Muscle of arm (tissue), 1 donor: ENCODE measurements at regions not wholly inside any gene's neighbourhood (a gene's known extent, or its start where the extent isn't known, plus 50 kb on each side); places are given as distances from the start of the nearest gene placed in this dataset.
"Not testable (repeated sequence)": the region's sequence is repeated elsewhere in the genome, so short reads cannot be mapped to it uniquely, and the experiment has no call there.

Source experiments
- DNase-seq: peaks from one replicate; pipeline ENCODE4 v3.0.0-alpha.2; 2013

DNA sequence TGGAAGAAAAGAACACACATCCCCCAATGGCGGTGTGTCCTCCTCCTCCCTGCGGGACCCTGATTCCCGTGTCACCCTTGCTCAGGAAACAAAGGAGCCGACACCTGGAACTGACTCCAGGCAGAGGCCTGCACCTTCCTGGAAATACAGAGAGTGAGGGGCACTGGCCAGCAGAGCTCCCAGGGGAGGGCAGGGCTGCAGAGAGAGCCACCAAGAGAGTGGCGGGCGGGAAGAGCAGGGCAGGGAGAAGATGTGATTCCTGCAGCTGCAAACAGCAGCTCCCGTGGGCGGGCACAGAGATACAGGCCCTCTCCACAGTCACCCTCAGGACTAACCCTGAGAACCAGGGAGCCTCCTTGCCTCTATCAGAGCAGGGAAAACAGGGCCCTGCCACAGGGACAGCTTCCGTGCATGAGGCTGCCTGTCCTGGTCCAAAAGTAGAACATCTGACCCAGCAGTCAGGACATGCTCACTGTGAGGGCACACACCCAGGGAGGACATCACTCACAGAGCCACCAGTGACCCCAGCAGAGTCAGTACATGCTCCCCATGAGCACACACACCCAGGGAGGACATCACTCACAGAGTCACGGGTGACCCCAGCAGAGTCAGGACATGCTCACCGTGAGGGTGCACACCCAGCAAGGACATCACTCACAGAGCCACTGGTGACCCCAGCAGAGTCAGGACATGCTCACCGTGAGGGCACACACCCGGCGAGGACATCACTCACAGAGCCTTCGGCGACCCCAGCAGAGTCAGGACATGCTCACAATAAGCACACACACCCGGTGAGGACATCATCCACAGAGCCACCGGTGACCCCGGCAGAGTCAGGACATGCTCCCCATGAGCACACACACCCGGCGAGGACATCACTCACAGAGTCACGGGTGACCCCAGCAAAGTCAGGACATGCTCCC is 193.1 kb downstream of the DLL1 start:
- DNase-seq: no peak

DNA sequence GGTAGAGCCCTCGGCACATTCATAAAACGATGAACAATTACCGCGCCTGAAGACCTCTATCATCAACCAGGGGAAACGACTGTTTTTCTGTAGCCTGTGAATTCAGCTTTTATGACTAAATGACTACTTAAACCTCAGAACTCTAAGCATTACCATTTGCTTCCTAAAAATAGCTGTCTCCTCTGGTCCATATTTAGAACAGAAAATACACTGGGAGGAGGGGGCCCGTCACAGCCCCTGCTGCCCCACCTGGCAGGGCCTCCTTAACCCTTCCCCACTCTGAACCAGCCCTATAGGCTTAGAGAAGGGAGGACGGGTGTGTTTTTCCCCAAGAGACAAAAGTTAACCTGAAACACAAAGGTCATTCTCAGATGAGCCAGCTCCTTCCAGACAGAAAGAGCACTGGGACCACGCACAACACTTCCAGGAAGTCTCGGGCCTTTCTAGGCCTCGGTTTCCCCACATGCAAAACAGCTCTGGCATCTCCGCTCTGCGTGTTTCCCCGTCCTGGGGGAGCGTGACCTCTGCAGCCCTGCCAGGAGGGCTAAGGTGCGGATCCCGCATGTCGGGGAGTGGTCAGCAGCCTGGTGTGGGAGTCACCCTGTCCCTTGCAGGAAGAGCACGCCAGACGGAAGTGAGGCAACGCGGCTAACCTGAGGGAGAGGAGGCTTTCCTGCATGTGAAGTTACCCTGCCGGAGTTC is 193.9 kb downstream of the DLL1 start:
- no peak for DNase-seq

GRCh38 chr6:170096191-170096802 is 194.6 kb downstream of the DLL1 start:
- DNase-seq: no peak

- no peak for DNase-seq
These were observed 195.5 kb downstream of the DLL1 start for GRCh38 chr6:170095273-170095981.

- no peak for DNase-seq
These were observed 196.1 kb downstream of the DLL1 start for GRCh38 chr6:170094686-170095272.

- DNase-seq: no peak
These were observed 197.0 kb downstream of the DLL1 start for GRCh38 chr6:170093658-170094596.

DNA sequence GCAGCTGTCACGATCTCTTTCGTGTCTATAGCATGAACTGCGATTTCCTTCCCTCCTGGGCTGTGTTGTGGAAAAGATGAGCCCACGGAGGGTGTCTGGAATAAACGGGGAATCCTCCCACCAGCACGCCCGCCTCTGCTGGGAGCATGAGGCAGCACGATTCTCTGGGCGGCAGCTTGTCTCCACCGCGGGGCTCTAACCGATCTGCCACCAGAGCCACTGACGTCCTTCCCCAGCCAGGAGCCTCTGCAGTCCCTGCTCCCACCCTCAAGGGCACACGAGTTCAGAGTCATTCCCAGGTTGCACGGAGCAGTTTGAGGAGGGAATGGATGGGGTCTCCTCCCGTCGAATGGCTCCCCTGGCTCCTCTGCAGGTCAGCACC is 197.6 kb downstream of the DLL1 start:
- DNase-seq: no peak

- DNase-seq: no peak
These were observed 198.1 kb downstream of the DLL1 start for GRCh38 chr6:170092826-170093225.

GRCh38 chr6:170091639-170092579 is 199.0 kb downstream of the DLL1 start:
- no peak for DNase-seq

DNA sequence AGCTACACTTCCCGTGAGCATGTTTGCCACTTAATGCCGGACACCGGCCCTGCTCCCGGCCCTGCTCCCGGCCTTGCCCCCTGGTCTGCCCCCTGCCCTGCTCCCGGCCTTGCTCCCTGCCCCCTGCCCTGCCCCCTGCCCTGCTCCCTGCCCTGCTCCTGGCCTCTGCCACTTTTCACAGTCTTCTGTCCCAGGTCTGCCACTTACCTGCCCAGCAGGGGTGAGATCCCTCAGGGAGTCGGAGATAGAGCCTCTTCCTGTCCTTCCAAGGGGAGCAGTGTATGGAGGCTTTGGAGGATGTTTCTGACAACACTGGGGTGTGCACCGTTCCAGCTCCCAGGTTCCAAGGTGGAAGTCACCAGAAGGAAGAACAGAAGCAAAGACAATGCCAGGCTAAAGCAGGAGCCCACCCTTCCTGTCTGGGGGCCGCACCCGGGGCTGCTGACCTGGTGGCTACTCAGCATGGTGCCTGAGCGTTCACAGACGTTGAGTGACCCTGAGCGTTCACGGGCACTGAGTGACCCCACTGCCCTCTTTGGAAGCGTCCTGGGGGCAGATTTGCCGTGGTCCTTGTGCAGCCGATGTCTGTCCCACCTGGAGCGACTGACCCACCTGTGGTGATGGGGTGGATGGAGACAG is 199.8 kb downstream of the DLL1 start:
- no peak for DNase-seq

DNA sequence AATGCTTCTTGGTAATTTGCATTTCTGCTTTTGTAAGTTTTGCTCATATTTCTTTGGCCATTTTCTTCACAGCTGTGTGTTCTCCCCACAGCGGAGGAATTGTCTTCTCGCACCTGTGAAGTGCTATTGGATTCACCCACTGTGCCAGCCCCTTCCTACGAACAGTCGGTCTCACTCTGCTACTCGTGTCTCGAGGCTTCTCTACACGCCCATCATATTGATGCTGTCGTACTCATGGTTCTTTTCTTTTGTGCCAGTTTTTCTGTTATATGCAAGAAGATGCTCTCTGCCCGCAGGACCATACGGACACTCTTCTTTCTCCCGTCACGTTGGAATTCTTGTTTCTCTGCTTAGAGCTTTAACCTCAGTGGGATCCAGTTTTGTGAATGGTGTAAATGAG is 200.3 kb downstream of the DLL1 start:
- no peak for DNase-seq

DNA sequence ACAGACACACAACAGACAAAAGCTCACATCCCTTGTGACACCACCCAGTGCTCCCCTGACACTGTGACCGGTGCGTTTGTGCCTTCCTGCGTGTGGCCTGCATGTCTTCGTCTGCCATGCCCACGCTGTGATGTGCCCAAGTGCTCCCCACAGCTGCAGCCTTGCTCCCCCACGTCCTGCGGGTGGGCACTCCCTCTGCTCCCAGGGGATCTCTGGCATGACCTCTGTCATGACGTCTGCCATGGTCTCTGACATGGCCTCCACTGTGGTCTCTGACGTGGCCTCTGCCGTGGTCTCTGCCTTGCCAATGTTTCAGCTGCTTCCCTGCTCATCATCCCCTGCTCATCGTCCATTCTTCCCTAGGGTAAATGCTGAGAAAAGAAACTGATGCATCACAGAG is 200.9 kb downstream of the DLL1 start:
- DNase-seq: no peak

DNA sequence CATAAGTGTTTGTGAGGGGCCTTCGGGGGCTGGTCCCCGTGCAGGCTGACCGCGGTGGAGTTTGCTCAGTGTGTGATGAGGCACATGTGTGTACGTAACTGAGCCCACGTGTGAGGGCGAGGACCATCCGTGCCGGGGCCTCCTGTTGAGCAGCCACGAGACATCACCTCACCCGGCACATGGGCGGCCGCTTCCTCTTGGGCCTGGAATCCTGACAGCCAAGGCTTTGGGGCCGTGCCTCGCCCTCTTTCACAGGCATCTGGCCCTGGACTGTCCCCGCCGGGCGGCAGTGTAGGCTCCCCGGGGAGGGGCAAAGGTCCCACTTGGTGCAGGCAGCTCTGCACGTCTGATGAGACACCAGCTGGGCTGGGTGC is 202.3 kb downstream of the DLL1 start:
- DNase-seq: no peak

DNA sequence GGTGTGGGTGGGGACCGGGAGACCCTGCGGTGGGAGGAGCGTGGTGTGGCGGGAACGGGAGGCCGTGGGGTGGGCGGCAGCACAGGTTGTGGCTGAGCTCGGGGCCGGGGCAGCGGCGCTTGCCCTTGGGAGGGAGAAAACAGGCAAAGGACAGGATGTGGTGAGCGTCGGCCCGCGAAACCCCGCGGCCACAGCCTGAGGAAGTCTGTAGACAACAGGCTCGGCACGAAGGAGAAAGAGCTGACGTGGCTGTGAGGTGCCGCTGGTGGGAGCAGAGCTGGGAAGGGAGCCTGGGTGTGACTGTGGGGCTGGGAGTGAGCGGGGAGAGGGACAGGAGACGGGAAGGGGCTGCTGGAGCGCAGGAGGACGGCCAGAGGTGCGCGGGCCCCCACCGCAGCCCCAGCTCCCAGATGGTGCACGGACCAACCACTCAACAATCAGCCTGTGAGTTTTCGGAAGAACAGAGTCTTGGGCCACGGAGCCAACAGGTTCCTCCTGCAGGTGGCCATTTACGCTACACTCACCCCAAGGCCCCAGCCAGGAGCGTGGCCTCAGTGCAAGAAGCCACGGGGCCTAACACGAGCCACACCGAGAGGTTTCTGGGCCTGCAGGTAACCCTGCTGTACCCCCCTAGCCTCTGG is 202.8 kb downstream of the DLL1 start:
- no peak for DNase-seq

DNA sequence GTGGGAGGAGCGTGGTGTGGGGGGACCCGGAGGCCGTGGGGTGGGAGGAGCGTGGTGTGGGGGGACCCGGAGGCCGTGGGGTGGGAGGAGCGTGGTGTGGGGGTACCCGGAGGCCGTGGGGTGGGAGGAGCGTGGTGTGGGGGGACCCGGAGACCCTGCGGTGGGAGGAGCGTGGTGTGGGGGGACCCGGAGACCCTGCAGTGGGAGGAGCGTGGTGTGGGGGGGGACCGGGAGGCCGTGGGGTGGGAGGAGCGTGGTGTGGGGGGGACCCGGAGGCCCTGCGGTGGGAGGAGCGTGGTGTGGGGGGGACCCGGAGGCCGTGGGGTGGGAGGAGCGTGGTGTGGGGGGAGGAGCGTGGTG is 203.5 kb downstream of the DLL1 start:
- DNase-seq: not testable (repeated sequence)

GRCh38 chr6:170086639-170087420 is 204.0 kb downstream of the DLL1 start:
- DNase-seq: no peak
